HFFc6 (cell line): ENCODE measurements at regions not wholly inside any gene's neighbourhood (a gene's known extent, or its start where the extent isn't known, plus 50 kb on each side); places are given as distances from the start of the nearest gene placed in this dataset.
"Not testable (repeated sequence)": the region's sequence is repeated elsewhere in the genome, so short reads cannot be mapped to it uniquely, and the experiment has no call there.

Experiments used
- DNase-seq: peaks from one replicate; pipeline ENCODE4 v3.0.0-alpha.2; 2018
- H3K27ac Mint-ChIP-seq: 2 replicates; pipeline ENCODE4 v1.8.0; 2020; ENCODE audit warnings: mild to moderate bottlenecking, mixed read lengths
- H3K27me3 Mint-ChIP-seq: 2 replicates; pipeline ENCODE4 v1.8.0; 2021; ENCODE audit warnings: mild to moderate bottlenecking, moderate library complexity, mixed read lengths; ENCODE audit not compliant: insufficient read depth
- H3K36me3 Mint-ChIP-seq: 2 replicates; pipeline ENCODE4 v1.8.0; 2021; ENCODE audit warnings: low read depth, mixed read lengths
- H3K4me1 Mint-ChIP-seq: 2 replicates; pipeline ENCODE4 v1.8.0; 2020; ENCODE audit warnings: low read depth, mixed read lengths
- H3K4me3 Mint-ChIP-seq: 2 replicates; pipeline ENCODE4 v1.8.0; 2020; ENCODE audit warnings: mild to moderate bottlenecking, moderate library complexity, mixed read lengths
- H3K9me3 Mint-ChIP-seq: 2 replicates; pipeline ENCODE4 v1.8.0; 2020; ENCODE audit warnings: mild to moderate bottlenecking, mixed read lengths
- TF ChIP-seq, protein P1 (sequence below): fragments of 200-600 bp; sonication (generic); IDR thresholded peaks from 2 replicates; pipeline ENCODE4 v1.5.0; 2021; ENCODE audit warnings: antibody characterized with exemption, mild to moderate bottlenecking

DNA sequence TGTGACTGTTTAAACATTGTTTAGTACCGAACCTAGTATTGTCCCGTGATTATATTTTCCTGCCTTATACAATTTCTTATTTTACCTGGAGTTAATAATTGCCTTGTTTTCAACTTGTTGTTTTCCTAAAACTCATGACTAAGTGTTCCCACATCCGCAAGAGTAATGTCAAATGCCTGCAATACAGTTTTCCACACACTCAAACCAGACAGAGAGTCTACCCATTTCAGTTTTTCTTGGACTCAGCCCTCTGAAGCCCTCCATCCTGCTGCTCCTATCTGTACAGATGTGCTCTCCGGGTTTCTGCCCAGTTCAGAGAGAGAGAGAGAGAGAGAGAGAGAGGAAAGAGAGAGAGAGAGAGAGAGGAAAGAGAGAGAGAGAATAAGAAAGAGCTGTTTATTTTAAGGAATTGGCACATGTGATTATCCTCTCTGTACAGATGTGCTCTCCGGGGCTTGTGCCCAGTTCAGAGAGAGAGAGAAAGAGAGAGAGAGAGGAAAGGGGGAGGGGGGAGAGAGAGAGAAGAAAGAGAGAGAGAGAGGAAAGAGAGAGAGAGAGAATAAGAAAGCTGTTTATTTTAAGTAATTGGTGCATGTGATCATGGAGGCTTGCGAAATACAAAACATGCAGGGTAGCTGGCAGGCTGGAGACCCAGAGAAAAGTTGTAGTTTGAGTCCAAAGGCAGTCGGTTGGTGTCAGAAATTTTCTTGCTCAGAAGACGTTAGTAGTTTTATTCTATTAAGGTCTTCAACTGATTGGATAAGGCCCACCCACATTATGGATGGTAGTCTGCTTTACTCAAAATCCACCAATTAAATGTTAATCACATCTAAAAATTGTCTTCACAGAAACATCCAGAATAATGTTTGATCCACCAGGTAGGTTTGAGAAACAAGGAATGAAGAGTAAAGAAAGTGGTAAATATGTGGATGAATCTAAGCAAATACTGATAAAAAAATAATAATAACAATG lies 104.1 kb upstream of the GOLGA8J start:
- H3K4me1 Mint-ChIP-seq, result peaks cover 11% of the 10 kb centered on the region
- peaks cover 21% of the 10 kb centered on the region for H3K27me3 Mint-ChIP-seq
- no peak for DNase-seq
- no peaks in the 10 kb centered on the region for H3K36me3 Mint-ChIP-seq
- TF ChIP-seq, protein P1, sequence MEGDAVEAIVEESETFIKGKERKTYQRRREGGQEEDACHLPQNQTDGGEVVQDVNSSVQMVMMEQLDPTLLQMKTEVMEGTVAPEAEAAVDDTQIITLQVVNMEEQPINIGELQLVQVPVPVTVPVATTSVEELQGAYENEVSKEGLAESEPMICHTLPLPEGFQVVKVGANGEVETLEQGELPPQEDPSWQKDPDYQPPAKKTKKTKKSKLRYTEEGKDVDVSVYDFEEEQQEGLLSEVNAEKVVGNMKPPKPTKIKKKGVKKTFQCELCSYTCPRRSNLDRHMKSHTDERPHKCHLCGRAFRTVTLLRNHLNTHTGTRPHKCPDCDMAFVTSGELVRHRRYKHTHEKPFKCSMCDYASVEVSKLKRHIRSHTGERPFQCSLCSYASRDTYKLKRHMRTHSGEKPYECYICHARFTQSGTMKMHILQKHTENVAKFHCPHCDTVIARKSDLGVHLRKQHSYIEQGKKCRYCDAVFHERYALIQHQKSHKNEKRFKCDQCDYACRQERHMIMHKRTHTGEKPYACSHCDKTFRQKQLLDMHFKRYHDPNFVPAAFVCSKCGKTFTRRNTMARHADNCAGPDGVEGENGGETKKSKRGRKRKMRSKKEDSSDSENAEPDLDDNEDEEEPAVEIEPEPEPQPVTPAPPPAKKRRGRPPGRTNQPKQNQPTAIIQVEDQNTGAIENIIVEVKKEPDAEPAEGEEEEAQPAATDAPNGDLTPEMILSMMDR, result no peak
- H3K4me3 Mint-ChIP-seq, result peak overlapping the region; percentile 11; the same call in 1 of the 2 replicates
- no peak overlapping the region for H3K27ac Mint-ChIP-seq
- no peaks in the 10 kb centered on the region for H3K9me3 Mint-ChIP-seq

DNA sequence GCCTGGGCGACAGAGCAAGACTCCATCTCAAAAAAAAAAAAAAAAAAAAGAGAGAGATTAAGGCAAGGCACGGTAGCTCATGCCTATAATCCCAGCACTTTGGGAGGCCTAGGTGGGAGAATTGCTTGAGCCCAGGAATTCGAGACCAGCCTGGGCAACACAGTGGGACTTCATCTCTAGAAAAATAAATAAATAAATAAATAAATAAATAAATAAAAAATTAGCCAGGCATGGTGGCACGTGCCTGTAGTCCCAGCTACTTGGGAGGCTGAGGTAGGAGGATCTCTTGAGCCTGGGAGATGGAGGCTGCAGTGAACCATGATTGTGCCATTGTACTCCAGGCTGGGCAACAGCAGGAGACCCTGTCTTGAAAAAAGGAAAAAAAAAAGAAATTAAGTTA lies 108.7 kb upstream of the GOLGA8J start:
- DNase-seq, H3K27ac Mint-ChIP-seq, H3K9me3 Mint-ChIP-seq, H3K36me3 Mint-ChIP-seq, H3K4me3 Mint-ChIP-seq: not testable (repeated sequence)
- Mint-ChIP-seq H3K27me3 (peaks cover 38% of the 10 kb centered on the region), H3K4me1 (peaks cover 10% of the 10 kb centered on the region)

DNA sequence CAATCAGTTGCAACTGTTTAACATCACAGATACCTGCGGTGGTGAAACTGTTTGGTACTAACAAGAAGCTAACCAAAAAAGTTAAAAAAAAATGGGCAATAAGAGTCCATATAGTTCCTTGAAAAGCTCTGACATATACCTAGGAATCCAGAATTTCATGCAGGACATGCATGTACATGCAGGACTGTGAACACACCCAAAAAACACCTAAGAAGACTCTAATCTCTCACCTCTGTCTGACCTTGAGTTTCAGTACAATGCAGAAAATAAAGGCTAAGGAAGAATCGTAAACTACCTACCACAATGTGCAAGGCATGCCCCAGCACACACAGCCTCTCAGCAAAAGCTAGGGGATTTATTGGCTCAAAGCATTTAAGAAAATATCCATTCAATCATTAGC lies 110.7 kb upstream of the GOLGA8J start:
- Mint-ChIP-seq H3K27me3 (peaks cover 39% of the 10 kb centered on the region), H3K27ac (no peak overlapping the region), H3K9me3 (no peaks in the 10 kb centered on the region), H3K36me3 (no peaks in the 10 kb centered on the region), H3K4me3 (no peak overlapping the region), H3K4me1 (no peaks in the 10 kb centered on the region)
- DNase-seq, result no peak
- TF ChIP-seq, protein P1, result no peak

DNA sequence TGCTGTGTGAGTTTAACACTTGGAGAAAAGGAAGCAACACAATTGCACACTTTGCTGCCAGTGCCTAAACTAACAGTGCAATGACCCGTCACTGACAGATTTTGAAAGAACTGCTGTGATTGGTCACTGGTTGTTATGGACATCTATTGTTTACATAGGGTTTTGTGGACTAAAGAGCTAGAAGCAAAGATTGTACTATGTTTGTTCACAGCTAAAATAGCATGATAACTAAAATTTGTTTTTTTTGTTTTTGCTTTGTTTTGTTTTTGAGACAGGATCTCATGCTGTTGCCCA lies 112.4 kb upstream of the GOLGA8J start:
- Mint-ChIP-seq H3K36me3 (no peaks in the 10 kb centered on the region), H3K27ac (no peak overlapping the region), H3K4me3 (no peak overlapping the region), H3K27me3 (peaks cover 33% of the 10 kb centered on the region), H3K9me3 (no peaks in the 10 kb centered on the region), H3K4me1 (no peaks in the 10 kb centered on the region)
- TF ChIP-seq, protein P1, result no peak
- no peak for DNase-seq

DNA sequence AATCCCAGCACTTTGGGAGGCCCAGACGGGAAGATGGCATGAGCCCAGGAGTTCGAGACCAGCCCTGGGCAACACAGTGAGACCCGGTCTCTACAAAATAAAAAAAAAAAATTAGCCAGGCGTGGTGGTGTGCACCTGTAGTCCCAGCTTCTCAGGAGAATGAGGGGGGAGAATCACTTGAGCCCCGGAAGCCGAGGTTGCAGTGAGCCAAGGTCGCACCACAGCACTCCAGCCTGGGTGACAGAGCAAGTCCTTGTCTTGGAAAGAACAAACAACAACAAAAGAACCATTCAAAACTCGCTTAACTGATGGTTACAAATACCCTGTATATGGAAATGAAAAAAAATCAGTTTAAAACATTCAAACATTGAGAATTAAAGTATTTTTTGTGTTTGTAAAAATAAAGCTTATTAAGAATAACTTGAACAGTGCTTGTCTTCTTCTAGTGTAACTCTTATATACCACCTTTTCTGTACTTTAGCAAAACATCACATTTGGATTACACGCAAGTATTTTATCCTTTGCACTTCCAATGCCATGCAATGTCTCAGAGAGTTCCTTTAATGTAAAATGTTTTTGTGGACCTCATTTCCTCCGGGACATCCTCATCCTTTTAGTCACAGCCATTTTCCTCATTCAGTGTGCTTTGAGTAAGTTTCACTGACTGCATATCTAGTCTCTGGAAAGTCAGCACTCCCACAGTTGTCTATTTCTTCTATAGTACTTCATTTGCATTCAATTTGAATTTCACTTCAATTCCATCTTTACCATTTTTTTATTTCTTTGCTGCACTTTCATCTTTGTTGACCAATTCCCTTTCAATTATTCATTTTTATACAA lies 113.0 kb upstream of the GOLGA8J start:
- Mint-ChIP-seq H3K27me3 (peaks cover 31% of the 10 kb centered on the region), H3K4me3 (no peak overlapping the region)
- no peak for DNase-seq

More for the DNA sequence above, 113.0 kb upstream of the GOLGA8J start:
- Mint-ChIP-seq H3K9me3 (no peaks in the 10 kb centered on the region), H3K4me1 (no peaks in the 10 kb centered on the region), H3K36me3 (no peaks in the 10 kb centered on the region), H3K27ac (no peak overlapping the region)
- TF ChIP-seq, protein P1, result no peak
